ENCODE measurements at regions not wholly inside any gene's neighbourhood (a gene's known extent, or its start where the extent isn't known, plus 50 kb on each side); places are given as distances from the start of the nearest gene placed in this dataset.

DNA sequence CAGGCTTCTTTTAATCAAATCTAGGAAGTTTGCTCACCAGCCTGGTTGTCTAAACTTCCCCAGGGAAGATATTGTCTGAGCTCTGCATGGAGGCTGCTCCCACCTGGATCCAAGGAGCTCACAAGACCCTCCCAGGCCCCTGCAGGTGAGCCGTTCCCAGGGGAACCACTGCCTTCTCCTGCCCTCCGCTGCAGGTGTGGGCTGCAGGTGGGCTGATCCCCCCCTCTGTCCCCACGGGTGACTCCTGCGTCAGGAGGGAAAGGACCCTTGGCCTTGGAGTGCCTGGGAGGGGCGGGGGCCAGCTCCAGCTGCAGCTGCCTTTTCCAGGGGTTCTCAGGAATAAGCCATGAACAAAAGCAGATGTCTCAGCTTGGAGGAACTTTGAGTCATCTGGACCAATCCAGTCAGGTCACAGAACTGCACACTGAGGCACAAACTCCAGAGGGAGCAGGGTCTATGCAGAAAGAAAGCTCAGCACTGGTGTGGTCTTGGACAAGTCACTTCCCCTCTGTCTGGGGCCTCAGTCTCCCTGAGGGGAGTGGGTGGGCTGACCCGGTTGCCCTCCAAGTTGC is 246.6 kb upstream of the RTL1 start:
- no peak for TF ChIP-seq POLR2A (IDR thresholded peaks at IDR 0.05; ENCODE audit: low read depth)
- TF ChIP-seq, protein P1, sequence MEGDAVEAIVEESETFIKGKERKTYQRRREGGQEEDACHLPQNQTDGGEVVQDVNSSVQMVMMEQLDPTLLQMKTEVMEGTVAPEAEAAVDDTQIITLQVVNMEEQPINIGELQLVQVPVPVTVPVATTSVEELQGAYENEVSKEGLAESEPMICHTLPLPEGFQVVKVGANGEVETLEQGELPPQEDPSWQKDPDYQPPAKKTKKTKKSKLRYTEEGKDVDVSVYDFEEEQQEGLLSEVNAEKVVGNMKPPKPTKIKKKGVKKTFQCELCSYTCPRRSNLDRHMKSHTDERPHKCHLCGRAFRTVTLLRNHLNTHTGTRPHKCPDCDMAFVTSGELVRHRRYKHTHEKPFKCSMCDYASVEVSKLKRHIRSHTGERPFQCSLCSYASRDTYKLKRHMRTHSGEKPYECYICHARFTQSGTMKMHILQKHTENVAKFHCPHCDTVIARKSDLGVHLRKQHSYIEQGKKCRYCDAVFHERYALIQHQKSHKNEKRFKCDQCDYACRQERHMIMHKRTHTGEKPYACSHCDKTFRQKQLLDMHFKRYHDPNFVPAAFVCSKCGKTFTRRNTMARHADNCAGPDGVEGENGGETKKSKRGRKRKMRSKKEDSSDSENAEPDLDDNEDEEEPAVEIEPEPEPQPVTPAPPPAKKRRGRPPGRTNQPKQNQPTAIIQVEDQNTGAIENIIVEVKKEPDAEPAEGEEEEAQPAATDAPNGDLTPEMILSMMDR (IDR thresholded peaks at IDR 0.05): no peak
